HepG2 (cell line): ENCODE measurements at regions not wholly inside any gene's neighbourhood (a gene's known extent, or its start where the extent isn't known, plus 50 kb on each side); places are given as distances from the start of the nearest gene placed in this dataset.

ENCODE experiments used
- CBFB ChIP-seq: sonication (generic); formaldehyde crosslinking; IDR thresholded peaks from 2 replicates; pipeline ENCODE4 v1.4.0; 2020; ENCODE audit warnings: missing genetic modification reagents
- CBX1 ChIP-seq: IDR thresholded peaks from one replicate; pipeline ENCODE4 v1.6.1; 2016; ENCODE audit warnings: antibody characterized with exemption, low read depth
- CSRNP2 ChIP-seq: sonication (generic); formaldehyde crosslinking; conservative IDR thresholded peaks from 2 replicates; pipeline ENCODE4 v1.8.0; 2022; ENCODE audit warnings: low read depth, missing genetic modification reagents
- DR1 ChIP-seq: sonication (generic); formaldehyde crosslinking; IDR thresholded peaks from 2 replicates; pipeline ENCODE4 v1.8.0; 2021; ENCODE audit warnings: mild to moderate bottlenecking, missing genetic modification reagents, inconsistent platforms
- GABPA ChIP-seq, 2 experiments: IDR thresholded peaks; 2 replicates each; pipeline ENCODE4 v1.6.1; 2011 to 2016; ENCODE audit warnings: low read depth in 2 of 2, low read length in 1 of 2, missing biosample characterization in 1 of 2, missing genetic modification characterization in 1 of 2
- GTF2F1 ChIP-seq: fragments of 150-350 bp; IDR thresholded peaks from 2 replicates; pipeline ENCODE4 v1.6.1; 2014; ENCODE audit warnings: low read length
- HDAC2 ChIP-seq: sonication (generic); formaldehyde crosslinking; IDR thresholded peaks from 2 replicates; pipeline ENCODE4 v1.4.0; 2020; ENCODE audit warnings: missing genetic modification reagents
- IKZF1 ChIP-seq: fragments of 450-650 bp; IDR thresholded peaks from 2 replicates; pipeline ENCODE4 v1.7.1; 2016
- MAFK ChIP-seq, 2 experiments: IDR thresholded peaks in 1 of 2; conservative IDR thresholded peaks in 1 of 2; 2 replicates each; pipeline ENCODE4 v1.6.1; 2011; ENCODE audit warnings: improper control_type of control experiment in 2 of 2, low read length in 2 of 2
- PCBP2 ChIP-seq: fragments of 200-400 bp; formaldehyde crosslinking; optimal IDR thresholded peaks from 2 replicates; pipeline ENCODE3; 2018; ENCODE audit warnings: low read length, low read depth; ENCODE audit not compliant: poor library complexity, severe bottlenecking
- RFX3 ChIP-seq: IDR thresholded peaks from 2 replicates; pipeline ENCODE4 v1.6.1; 2016; ENCODE audit warnings: missing biosample characterization, missing genetic modification reagents
- SAFB2 ChIP-seq: sonication (generic); formaldehyde crosslinking; IDR thresholded peaks from 2 replicates; pipeline ENCODE4 v1.5.1; 2020; ENCODE audit warnings: missing genetic modification reagents, low read depth, mild to moderate bottlenecking, borderline replicate concordance
- XRCC5 ChIP-seq: fragments of 200-400 bp; formaldehyde crosslinking; optimal IDR thresholded peaks from 2 replicates; pipeline ENCODE3; 2017; ENCODE audit warnings: mild to moderate bottlenecking, low read length
- ZFP90 ChIP-seq: sonication (generic); formaldehyde crosslinking; IDR thresholded peaks from 2 replicates; pipeline ENCODE4 v1.8.0; 2022; ENCODE audit warnings: missing genetic modification reagents, mild to moderate bottlenecking, inconsistent platforms, borderline replicate concordance
- ZMYM4 ChIP-seq: sonication (generic); formaldehyde crosslinking; IDR thresholded peaks from 2 replicates; pipeline ENCODE4 v1.8.1; 2023; ENCODE audit warnings: mild to moderate bottlenecking, missing genetic modification reagents
- ZNF205 ChIP-seq: IDR thresholded peaks from 2 replicates; pipeline ENCODE4 v1.6.1; 2018; ENCODE audit warnings: missing biosample characterization, missing genetic modification reagents
- ZNF432 ChIP-seq: sonication (generic); formaldehyde crosslinking; IDR thresholded peaks from 2 replicates; pipeline ENCODE4 v1.5.0; 2020; ENCODE audit warnings: missing genetic modification reagents, mild to moderate bottlenecking, borderline replicate concordance
- ZNF547 ChIP-seq: sonication (generic); formaldehyde crosslinking; IDR thresholded peaks from 2 replicates; pipeline ENCODE4 v1.5.1; 2020; ENCODE audit warnings: mild to moderate bottlenecking, missing genetic modification reagents
- ZNF672 ChIP-seq: sonication (generic); formaldehyde crosslinking; IDR thresholded peaks from 2 replicates; pipeline ENCODE4 v1.8.1; 2022; ENCODE audit warnings: missing genetic modification reagents
- ZNF704 ChIP-seq: sonication (generic); formaldehyde crosslinking; IDR thresholded peaks from 2 replicates; pipeline ENCODE4 v1.8.1; 2023; ENCODE audit warnings: mild to moderate bottlenecking, inconsistent platforms, moderate library complexity, missing genetic modification reagents, borderline replicate concordance
- ZNF839 ChIP-seq: sonication (generic); formaldehyde crosslinking; IDR thresholded peaks from 2 replicates; pipeline ENCODE4 v1.4.0; 2020; ENCODE audit warnings: missing genetic modification reagents, mild to moderate bottlenecking, borderline replicate concordance
- TF ChIP-seq, protein P1 (sequence below): sonication (generic); formaldehyde crosslinking; IDR thresholded peaks from 2 replicates; pipeline ENCODE4 v1.8.1; 2022; ENCODE audit warnings: mild to moderate bottlenecking, missing genetic modification reagents
- TF ChIP-seq, protein P2 (sequence below): sonication (generic); formaldehyde crosslinking; IDR thresholded peaks from 2 replicates; pipeline ENCODE4 v1.5.0; 2020; ENCODE audit warnings: mild to moderate bottlenecking, missing genetic modification reagents
- TF ChIP-seq, protein P3 (sequence below): IDR thresholded peaks from 2 replicates; pipeline ENCODE4 v1.6.1; 2016; ENCODE audit warnings: missing compliant biosample characterization, missing genetic modification reagents, borderline replicate concordance

GRCh38 chr20:53711333-53712211, 117.9 kb upstream of the ZNF217 start (continued):
- TF ChIP-seq PCBP2 (peak; percentile 99), ZNF547 (CRISPR knock-in tag) (peak; percentile 17; the same call in 1 of the 2 replicates), ZFP90 (CRISPR knock-in tag) (0 out of 2 replicates have a peak, but pooled peaks have one; percentile 46), GTF2F1 (no peak), IKZF1 (no peak), RFX3 (CRISPR knock-in tag) (peak; percentile 60; the same call in 1 of the 2 replicates), ZNF704 (no peak), SAFB2 (CRISPR knock-in tag) (no peak), HDAC2 (CRISPR knock-in tag) (peak; percentile 3), DR1 (no peak), CSRNP2 (no peak), MAFK (conservative IDR thresholded peaks at IDR 0.05 in 1 of 2, IDR thresholded peaks at IDR 0.05 in 1 of 2; ENCODE audit: low read length in 2 of 2) (no peak), ZNF672 (CRISPR knock-in tag) (0 out of 2 replicates have a peak, but pooled peaks have one; percentile 65), ZNF839 (CRISPR knock-in tag) (peak; percentile 65; the same call in 1 of the 2 replicates), CBX1 (peak; percentile 51), GABPA (IDR thresholded peaks at IDR 0.05; ENCODE audit: low read depth, low read length) (no peak), GABPA (CRISPR knock-in tag; IDR thresholded peaks at IDR 0.05; ENCODE audit: low read depth) (no peak), ZNF432 (CRISPR knock-in tag) (no peak), ZMYM4 (CRISPR knock-in tag) (0 out of 2 replicates have a peak, but pooled peaks have one; percentile 61), XRCC5 (no peak), ZNF205 (peak; percentile 42), CBFB (peak; percentile 26; the same call in 1 of the 2 replicates)
- TF ChIP-seq, protein P1, sequence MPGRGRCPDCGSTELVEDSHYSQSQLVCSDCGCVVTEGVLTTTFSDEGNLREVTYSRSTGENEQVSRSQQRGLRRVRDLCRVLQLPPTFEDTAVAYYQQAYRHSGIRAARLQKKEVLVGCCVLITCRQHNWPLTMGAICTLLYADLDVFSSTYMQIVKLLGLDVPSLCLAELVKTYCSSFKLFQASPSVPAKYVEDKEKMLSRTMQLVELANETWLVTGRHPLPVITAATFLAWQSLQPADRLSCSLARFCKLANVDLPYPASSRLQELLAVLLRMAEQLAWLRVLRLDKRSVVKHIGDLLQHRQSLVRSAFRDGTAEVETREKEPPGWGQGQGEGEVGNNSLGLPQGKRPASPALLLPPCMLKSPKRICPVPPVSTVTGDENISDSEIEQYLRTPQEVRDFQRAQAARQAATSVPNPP = no peak
- TF ChIP-seq, protein P2, sequence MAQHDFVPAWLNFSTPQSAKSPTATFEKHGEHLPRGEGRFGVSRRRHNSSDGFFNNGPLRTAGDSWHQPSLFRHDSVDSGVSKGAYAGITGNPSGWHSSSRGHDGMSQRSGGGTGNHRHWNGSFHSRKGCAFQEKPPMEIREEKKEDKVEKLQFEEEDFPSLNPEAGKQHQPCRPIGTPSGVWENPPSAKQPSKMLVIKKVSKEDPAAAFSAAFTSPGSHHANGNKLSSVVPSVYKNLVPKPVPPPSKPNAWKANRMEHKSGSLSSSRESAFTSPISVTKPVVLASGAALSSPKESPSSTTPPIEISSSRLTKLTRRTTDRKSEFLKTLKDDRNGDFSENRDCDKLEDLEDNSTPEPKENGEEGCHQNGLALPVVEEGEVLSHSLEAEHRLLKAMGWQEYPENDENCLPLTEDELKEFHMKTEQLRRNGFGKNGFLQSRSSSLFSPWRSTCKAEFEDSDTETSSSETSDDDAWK (CRISPR knock-in tag) = no peak
- TF ChIP-seq, protein P3, sequence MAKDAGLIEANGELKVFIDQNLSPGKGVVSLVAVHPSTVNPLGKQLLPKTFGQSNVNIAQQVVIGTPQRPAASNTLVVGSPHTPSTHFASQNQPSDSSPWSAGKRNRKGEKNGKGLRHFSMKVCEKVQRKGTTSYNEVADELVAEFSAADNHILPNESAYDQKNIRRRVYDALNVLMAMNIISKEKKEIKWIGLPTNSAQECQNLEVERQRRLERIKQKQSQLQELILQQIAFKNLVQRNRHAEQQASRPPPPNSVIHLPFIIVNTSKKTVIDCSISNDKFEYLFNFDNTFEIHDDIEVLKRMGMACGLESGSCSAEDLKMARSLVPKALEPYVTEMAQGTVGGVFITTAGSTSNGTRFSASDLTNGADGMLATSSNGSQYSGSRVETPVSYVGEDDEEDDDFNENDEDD (CRISPR knock-in tag) = peak; percentile 93
